ENCODE measurements at regions not wholly inside any gene's neighbourhood (a gene's known extent, or its start where the extent isn't known, plus 50 kb on each side); places are given as distances from the start of the nearest gene placed in this dataset.

GRCh38 chr16:66224626-66225025, 141.9 kb upstream of the CDH5 start:
- TF ChIP-seq MAX (IDR thresholded peaks at IDR 0.05) (no peak), USF1 (IDR thresholded peaks at IDR 0.05) (no peak), CEBPB (IDR thresholded peaks at IDR 0.05) (no peak), NFIC (IDR thresholded peaks at IDR 0.05) (no peak), CREB1 (IDR thresholded peaks at IDR 0.05; ENCODE audit: low read depth) (no peak), YY1 (IDR thresholded peaks at IDR 0.05; ENCODE audit: low read depth) (no peak), EGR1 (IDR thresholded peaks at IDR 0.05) (no peak), EP300 (IDR thresholded peaks at IDR 0.05; ENCODE audit: borderline replicate concordance) (no peak), RAD21 (IDR thresholded peaks at IDR 0.05; ENCODE audit: low read depth) (no peak), TEAD4 (IDR thresholded peaks at IDR 0.05) (no peak), ZBTB7A (IDR thresholded peaks at IDR 0.05; ENCODE audit: low read depth) (no peak)

Measured in Ishikawa (cell line).